Neutrophil (primary cell): ENCODE measurements at regions not wholly inside any gene's neighbourhood (a gene's known extent, or its start where the extent isn't known, plus 50 kb on each side); places are given as distances from the start of the nearest gene placed in this dataset.

Experiments
- H3K27ac ChIP-seq: fragments of 200-600 bp; sonication (generic); 2 replicates; pipeline ENCODE4 v1.5.1; 2016; ENCODE audit warnings: mild to moderate bottlenecking, moderate library complexity
- H3K27me3 ChIP-seq: fragments of 200-600 bp; sonication (generic); 2 replicates; pipeline ENCODE4 v1.6.0; 2016; ENCODE audit warnings: mild to moderate bottlenecking
- H3K36me3 ChIP-seq: fragments of 200-600 bp; sonication (generic); 2 replicates; pipeline ENCODE4 v1.5.1; 2017
- H3K4me1 ChIP-seq, 2 experiments: fragments of 200-600 bp in 1 of 2; sonication (generic) in 1 of 2; 1 replicate in 1 of 2; 2 replicates in 1 of 2; pipeline versions ENCODE4 v1.5.1 to v1.6.1; 2013 to 2016; ENCODE audit warnings: low read depth in 1 of 2, low read length in 1 of 2, mild to moderate bottlenecking in 1 of 2, moderate library complexity in 1 of 2; ENCODE audit not compliant: control insufficient read depth in 1 of 2, insufficient read depth in 1 of 2
- H3K4me3 ChIP-seq, 2 experiments: fragments of 200-600 bp in 1 of 2; sonication (generic) in 1 of 2; 1 replicate in 1 of 2; 2 replicates in 1 of 2; pipeline ENCODE4 v1.5.1; 2013 to 2016; ENCODE audit warnings: low read depth in 1 of 2, low read length in 1 of 2, mild to moderate bottlenecking in 1 of 2, moderate library complexity in 1 of 2
- H3K9me3 ChIP-seq: fragments of 200-600 bp; sonication (generic); 2 replicates; pipeline ENCODE4 v1.5.1; 2016
- TF ChIP-seq, protein P1 (sequence below): fragments of 200-600 bp; sonication (generic); IDR thresholded peaks from 2 replicates; pipeline ENCODE4 v1.5.1; 2016; ENCODE audit warnings: antibody characterized with exemption

DNA sequence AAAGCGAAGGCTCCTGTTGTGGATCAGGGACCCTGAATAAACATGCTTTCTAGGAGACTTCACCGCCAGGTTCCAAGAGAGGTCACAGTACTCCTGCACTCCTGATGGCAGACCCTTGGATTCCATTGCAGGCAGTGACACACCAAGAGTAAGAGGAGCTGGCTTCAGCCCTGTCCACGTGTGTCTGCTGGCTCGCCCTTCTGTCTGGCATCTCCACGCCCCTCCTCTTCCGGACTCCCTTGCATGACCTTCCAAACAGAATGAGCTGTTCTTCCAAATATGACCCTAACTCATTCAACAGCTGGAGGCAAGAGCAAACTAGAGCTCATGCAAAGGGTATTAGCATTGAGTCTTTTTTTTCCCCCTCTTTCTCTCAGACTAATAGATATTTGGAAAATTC, 233.0 kb upstream of the PLEKHG7 start:
- TF ChIP-seq, protein P1, sequence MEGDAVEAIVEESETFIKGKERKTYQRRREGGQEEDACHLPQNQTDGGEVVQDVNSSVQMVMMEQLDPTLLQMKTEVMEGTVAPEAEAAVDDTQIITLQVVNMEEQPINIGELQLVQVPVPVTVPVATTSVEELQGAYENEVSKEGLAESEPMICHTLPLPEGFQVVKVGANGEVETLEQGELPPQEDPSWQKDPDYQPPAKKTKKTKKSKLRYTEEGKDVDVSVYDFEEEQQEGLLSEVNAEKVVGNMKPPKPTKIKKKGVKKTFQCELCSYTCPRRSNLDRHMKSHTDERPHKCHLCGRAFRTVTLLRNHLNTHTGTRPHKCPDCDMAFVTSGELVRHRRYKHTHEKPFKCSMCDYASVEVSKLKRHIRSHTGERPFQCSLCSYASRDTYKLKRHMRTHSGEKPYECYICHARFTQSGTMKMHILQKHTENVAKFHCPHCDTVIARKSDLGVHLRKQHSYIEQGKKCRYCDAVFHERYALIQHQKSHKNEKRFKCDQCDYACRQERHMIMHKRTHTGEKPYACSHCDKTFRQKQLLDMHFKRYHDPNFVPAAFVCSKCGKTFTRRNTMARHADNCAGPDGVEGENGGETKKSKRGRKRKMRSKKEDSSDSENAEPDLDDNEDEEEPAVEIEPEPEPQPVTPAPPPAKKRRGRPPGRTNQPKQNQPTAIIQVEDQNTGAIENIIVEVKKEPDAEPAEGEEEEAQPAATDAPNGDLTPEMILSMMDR: no peak
- H3K36me3 ChIP-seq: no peaks in the 10 kb centered on the region
- H3K9me3 ChIP-seq: no peaks in the 10 kb centered on the region
- H3K4me3 ChIP-seq: no peak overlapping the region
- H3K27me3 ChIP-seq: no peaks in the 10 kb centered on the region
- no peak overlapping the region for H3K27ac ChIP-seq
- no peaks in the 10 kb centered on the region for H3K4me1 ChIP-seq

- Histone ChIP-seq H3K36me3 (no peaks in the 10 kb centered on the region), H3K4me3 (no peak overlapping the region), H3K4me1 (no peaks in the 10 kb centered on the region), H3K9me3 (no peaks in the 10 kb centered on the region), H3K27ac (no peak overlapping the region), H3K27me3 (no peaks in the 10 kb centered on the region)
- TF ChIP-seq, protein P1: no peak
Measured at GRCh38 chr12:92468358-92469020, 234.3 kb upstream of the PLEKHG7 start.

- Histone ChIP-seq H3K36me3 (no peaks in the 10 kb centered on the region), H3K27ac (no peak overlapping the region), H3K4me1 (no peaks in the 10 kb centered on the region), H3K4me3 (no peak overlapping the region), H3K9me3 (no peaks in the 10 kb centered on the region), H3K27me3 (no peaks in the 10 kb centered on the region)
- TF ChIP-seq, protein P1: no peak
Measured at GRCh38 chr12:92467886-92468285, 234.9 kb upstream of the PLEKHG7 start.

- H3K27me3 ChIP-seq: no peaks in the 10 kb centered on the region
- H3K4me1 ChIP-seq: no peaks in the 10 kb centered on the region
- no peaks in the 10 kb centered on the region for H3K36me3 ChIP-seq
- H3K4me3 ChIP-seq: no peak overlapping the region
- H3K27ac ChIP-seq: no peak overlapping the region
- H3K9me3 ChIP-seq: no peaks in the 10 kb centered on the region
- TF ChIP-seq, protein P1: no peak
Measured at GRCh38 chr12:92466391-92467305, 236.1 kb upstream of the PLEKHG7 start.

GRCh38 chr12:92465786-92466295, 236.9 kb upstream of the PLEKHG7 start:
- Histone ChIP-seq H3K27me3 (no peaks in the 10 kb centered on the region), H3K4me3 (no peak overlapping the region), H3K27ac (no peak overlapping the region), H3K4me1 (no peaks in the 10 kb centered on the region), H3K36me3 (no peaks in the 10 kb centered on the region), H3K9me3 (no peaks in the 10 kb centered on the region)
- TF ChIP-seq, protein P1: no peak
